IPS-20b (cell line): ENCODE measurements at regions not wholly inside any gene's neighbourhood (a gene's known extent, or its start where the extent isn't known, plus 50 kb on each side); places are given as distances from the start of the nearest gene placed in this dataset.
"Not testable (repeated sequence)": the region's sequence is repeated elsewhere in the genome, so short reads cannot be mapped to it uniquely, and the experiment has no call there.

Experiments used
- H3K27ac ChIP-seq: one replicate; pipeline ENCODE4 v1.5.1; 2013; ENCODE audit warnings: low read length
- H3K27me3 ChIP-seq: 2 replicates; pipeline ENCODE4 v1.6.1; 2013; ENCODE audit warnings: mild to moderate bottlenecking, low read length, inconsistent platforms; ENCODE audit not compliant: insufficient read depth
- H3K36me3 ChIP-seq: 2 replicates; pipeline ENCODE4 v1.6.1; 2013; ENCODE audit warnings: low read depth, mild to moderate bottlenecking, inconsistent platforms, low read length, moderate library complexity; ENCODE audit not compliant: insufficient read depth
- H3K4me1 ChIP-seq: 2 replicates; pipeline ENCODE4 v1.6.1; 2013; ENCODE audit warnings: mild to moderate bottlenecking, control low read depth, inconsistent platforms, low read length, moderate library complexity; ENCODE audit not compliant: insufficient read depth
- H3K4me3 ChIP-seq: 2 replicates; pipeline ENCODE4 v1.5.1; 2013; ENCODE audit warnings: mild to moderate bottlenecking, low read length, inconsistent platforms
- H3K9ac ChIP-seq: 2 replicates; pipeline ENCODE4 v1.6.1; 2013; ENCODE audit warnings: low read depth, mild to moderate bottlenecking, inconsistent platforms, low read length, moderate library complexity
- H3K9me3 ChIP-seq: 2 replicates; pipeline ENCODE4 v1.6.1; 2013; ENCODE audit warnings: mild to moderate bottlenecking, low read depth, low read length, inconsistent platforms; ENCODE audit not compliant: insufficient read depth

GRCh38 chr6:12542319-12543115 is 174.1 kb upstream of the PHACTR1 start:
- not testable (repeated sequence) for H3K27me3 ChIP-seq, H3K9me3 ChIP-seq, H3K27ac ChIP-seq, H3K4me1 ChIP-seq, H3K9ac ChIP-seq, H3K4me3 ChIP-seq, H3K36me3 ChIP-seq

DNA sequence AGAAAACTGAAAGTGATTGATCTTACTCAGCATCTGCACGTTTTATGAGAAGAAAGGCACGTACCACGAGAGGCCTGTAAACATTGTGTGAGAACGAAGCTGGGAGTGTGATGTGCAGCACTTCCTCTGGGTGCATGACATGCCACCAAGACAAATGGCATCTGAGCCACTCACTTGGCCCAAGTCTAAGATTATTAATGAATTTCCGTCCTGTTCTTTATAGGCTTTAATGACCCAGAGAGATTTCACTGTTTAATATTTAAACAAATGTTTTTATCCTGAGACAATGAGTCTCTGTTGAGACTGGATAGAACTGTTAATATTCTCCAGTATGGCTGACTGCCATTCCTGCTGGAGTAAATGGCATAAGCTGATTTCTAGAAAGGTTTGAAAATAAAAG is 172.6 kb upstream of the PHACTR1 start:
- no peaks in the 10 kb centered on the region for H3K27me3 ChIP-seq
- H3K27ac ChIP-seq: no peak overlapping the region
- H3K9me3 ChIP-seq: 0 out of 2 replicates have a peak, but pooled peaks cover 7% of the 10 kb centered on the region
- H3K9ac ChIP-seq: no peak overlapping the region
- H3K4me1 ChIP-seq: no peaks in the 10 kb centered on the region
- no peaks in the 10 kb centered on the region for H3K36me3 ChIP-seq
- no peak overlapping the region for H3K4me3 ChIP-seq

GRCh38 chr6:12544821-12545565 is 171.6 kb upstream of the PHACTR1 start:
- H3K4me1 ChIP-seq: no peaks in the 10 kb centered on the region
- H3K36me3 ChIP-seq: no peaks in the 10 kb centered on the region
- H3K27me3 ChIP-seq: no peaks in the 10 kb centered on the region
- H3K4me3 ChIP-seq: no peak overlapping the region
- H3K27ac ChIP-seq: no peak overlapping the region
- H3K9me3 ChIP-seq: peaks cover 8% of the 10 kb centered on the region; the same call in 1 of the 2 replicates
- H3K9ac ChIP-seq: no peak overlapping the region

- Histone ChIP-seq H3K36me3 (no peaks in the 10 kb centered on the region), H3K9me3 (peaks cover 8% of the 10 kb centered on the region; the same call in 1 of the 2 replicates), H3K9ac (no peak overlapping the region), H3K4me1 (no peaks in the 10 kb centered on the region), H3K27ac (no peak overlapping the region), H3K4me3 (no peak overlapping the region), H3K27me3 (no peaks in the 10 kb centered on the region)
Measured at GRCh38 chr6:12545619-12546409, 170.8 kb upstream of the PHACTR1 start.

DNA sequence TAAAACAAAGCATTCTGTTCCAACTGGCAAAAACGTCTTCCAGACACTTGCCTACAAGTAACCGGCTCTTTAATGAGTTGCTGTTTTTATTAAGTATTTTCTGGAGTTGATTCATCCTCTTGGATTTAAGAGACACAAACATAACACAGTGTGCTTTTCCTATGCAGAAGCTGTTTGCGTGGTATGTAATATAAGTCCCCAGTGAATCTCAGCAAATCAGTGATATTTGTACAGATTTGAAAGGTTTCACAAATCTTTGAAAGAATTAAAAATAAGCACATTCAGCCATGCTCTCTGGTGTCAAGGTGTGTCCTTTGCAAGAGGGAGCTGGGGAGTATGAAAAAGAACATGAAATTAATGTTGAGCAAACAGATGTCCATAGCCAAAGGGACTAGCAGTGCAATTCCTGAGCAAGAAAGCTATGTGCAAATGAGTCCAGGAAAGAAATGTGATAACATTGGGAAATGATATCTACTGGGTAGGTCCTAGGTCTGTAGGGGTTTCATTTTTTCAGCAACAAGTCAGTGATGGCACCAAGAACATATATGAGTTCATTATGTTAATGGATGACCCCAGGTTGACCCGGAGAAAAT is 170.1 kb upstream of the PHACTR1 start:
- H3K4me3 ChIP-seq: no peak overlapping the region
- H3K27me3 ChIP-seq: no peaks in the 10 kb centered on the region
- H3K9ac ChIP-seq: no peak overlapping the region
- H3K36me3 ChIP-seq: no peaks in the 10 kb centered on the region
- no peaks in the 10 kb centered on the region for H3K4me1 ChIP-seq
- no peak overlapping the region for H3K27ac ChIP-seq
- H3K9me3 ChIP-seq: peaks cover 8% of the 10 kb centered on the region; the same call in 1 of the 2 replicates

DNA sequence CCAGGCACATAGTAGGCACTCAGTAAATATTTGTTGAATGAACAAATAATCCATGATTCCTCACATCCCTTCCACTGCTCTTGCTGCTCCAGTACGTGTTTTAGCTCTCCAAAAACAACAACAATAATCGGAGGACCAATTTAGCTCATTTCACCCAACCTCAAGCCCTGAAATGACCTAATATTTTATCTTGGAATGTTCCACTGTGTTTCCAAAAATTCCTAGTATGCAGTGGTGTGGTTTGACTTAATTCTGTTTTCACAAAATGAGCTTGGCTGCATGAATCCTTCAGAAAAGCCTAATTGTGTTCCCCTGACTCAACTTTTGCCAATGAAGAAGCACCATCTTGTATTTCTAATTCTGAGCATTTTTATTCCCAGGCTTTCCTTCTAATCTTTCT is 168.0 kb upstream of the PHACTR1 start:
- Histone ChIP-seq H3K4me1 (no peaks in the 10 kb centered on the region), H3K36me3 (no peaks in the 10 kb centered on the region), H3K9me3 (peaks cover 8% of the 10 kb centered on the region; the same call in 1 of the 2 replicates), H3K27ac (no peak overlapping the region), H3K27me3 (no peaks in the 10 kb centered on the region), H3K4me3 (no peak overlapping the region), H3K9ac (no peak overlapping the region)

DNA sequence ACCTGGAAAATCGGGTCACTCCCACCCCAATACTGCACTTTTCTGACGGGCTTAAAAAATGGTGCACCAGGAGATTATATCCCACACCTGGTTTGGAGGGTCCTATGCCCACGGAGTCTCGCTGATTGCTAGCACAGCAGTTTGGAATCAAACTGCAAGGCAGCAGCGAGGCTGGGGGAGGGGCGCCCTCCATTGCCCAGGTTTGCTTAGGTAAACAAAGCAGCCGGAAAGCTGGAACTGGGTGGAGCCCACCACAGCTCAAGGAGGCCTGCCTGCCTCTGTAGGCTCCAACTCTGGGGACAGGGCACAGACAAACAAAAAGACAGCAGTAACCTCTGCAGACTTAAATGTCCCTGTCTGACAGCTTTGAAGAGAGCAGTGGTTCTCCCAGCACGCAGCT is 167.1 kb upstream of the PHACTR1 start:
- not testable (repeated sequence) for H3K27ac ChIP-seq

DNA sequence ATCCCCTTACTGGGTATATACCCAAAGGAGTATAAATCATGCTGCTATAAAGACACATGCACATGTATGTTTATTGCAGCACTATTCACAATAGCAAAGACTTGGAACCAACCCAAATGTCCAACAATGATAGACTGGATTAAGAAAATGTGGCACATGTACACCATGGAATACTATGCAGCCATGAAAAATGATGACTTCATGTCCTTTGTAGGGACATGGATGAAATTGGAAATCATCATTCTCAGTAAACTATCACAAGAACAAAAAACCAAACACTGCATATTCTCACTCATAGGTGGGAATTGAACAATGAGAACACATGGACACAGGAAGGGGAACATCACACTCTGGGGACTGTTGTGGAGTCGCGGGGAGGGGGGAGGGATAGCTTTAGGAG is 161.7 kb upstream of the PHACTR1 start:
- H3K9ac ChIP-seq, H3K9me3 ChIP-seq, H3K27ac ChIP-seq, H3K4me3 ChIP-seq, H3K27me3 ChIP-seq, H3K36me3 ChIP-seq, H3K4me1 ChIP-seq: not testable (repeated sequence)

More for the DNA sequence above, 167.1 kb upstream of the PHACTR1 start:
- H3K36me3 ChIP-seq, H3K4me1 ChIP-seq, H3K9me3 ChIP-seq, H3K27me3 ChIP-seq, H3K9ac ChIP-seq, H3K4me3 ChIP-seq: not testable (repeated sequence)

GRCh38 chr6:12555267-12555666 is 161.3 kb upstream of the PHACTR1 start:
- no peak overlapping the region for H3K9ac ChIP-seq
- H3K36me3 ChIP-seq: no peaks in the 10 kb centered on the region
- H3K4me1 ChIP-seq: no peaks in the 10 kb centered on the region
- H3K27me3 ChIP-seq: no peaks in the 10 kb centered on the region
- H3K27ac ChIP-seq: no peak overlapping the region
- no peak overlapping the region for H3K4me3 ChIP-seq
- peaks cover 4% of the 10 kb centered on the region; the same call in 1 of the 2 replicates for H3K9me3 ChIP-seq

GRCh38 chr6:12555781-12556180 is 160.8 kb upstream of the PHACTR1 start:
- H3K9ac ChIP-seq: no peak overlapping the region
- no peak overlapping the region for H3K4me3 ChIP-seq
- no peaks in the 10 kb centered on the region for H3K27me3 ChIP-seq
- no peaks in the 10 kb centered on the region for H3K36me3 ChIP-seq
- no peaks in the 10 kb centered on the region for H3K4me1 ChIP-seq
- peaks cover 4% of the 10 kb centered on the region; the same call in 1 of the 2 replicates for H3K9me3 ChIP-seq
- no peak overlapping the region for H3K27ac ChIP-seq

DNA sequence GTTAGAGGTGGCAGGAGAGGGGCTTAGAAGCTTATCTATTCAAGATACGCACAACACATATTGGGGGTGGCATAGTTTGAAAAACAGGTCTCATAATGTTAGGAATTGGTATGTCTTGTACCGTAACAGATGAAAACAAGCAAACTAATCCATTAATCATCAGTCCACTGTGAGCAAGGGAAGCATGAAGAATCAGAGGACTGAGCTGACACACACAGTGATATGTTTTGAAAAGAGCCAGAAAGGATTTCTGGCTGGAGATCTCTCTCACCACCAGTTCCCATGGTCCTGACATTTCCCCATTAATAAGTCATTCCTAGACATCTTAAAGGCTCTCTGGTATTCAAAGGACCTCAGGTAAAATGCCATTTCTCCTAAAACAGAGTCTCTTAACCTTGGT is 158.8 kb upstream of the PHACTR1 start:
- Histone ChIP-seq H3K9me3 (peaks cover 4% of the 10 kb centered on the region; the same call in 1 of the 2 replicates), H3K4me1 (no peaks in the 10 kb centered on the region), H3K36me3 (no peaks in the 10 kb centered on the region), H3K27ac (no peak overlapping the region), H3K9ac (no peak overlapping the region), H3K4me3 (no peak overlapping the region), H3K27me3 (no peaks in the 10 kb centered on the region)
